ENCODE measurements at regions not wholly inside any gene's neighbourhood (a gene's known extent, or its start where the extent isn't known, plus 50 kb on each side); places are given as distances from the start of the nearest gene placed in this dataset.

GRCh38 chr9:11025775-11026174 is 413.0 kb upstream of the PTPRD start:
- no peak overlapping the region for H3K4me3 Mint-ChIP-seq
- DNase-seq, result no peak
- no peaks in the 10 kb centered on the region for H3K4me1 Mint-ChIP-seq (ENCODE audit: low read depth)
- peaks cover 13% of the 10 kb centered on the region for H3K9me3 Mint-ChIP-seq
- H3K27me3 Mint-ChIP-seq (ENCODE audit: low read depth), result no peaks in the 10 kb centered on the region
- CTCF ChIA-PET, result interaction anchor here (0.6 to 0.7 kb wide), 2 partner anchors 481 to 494 kb away, joined by 3 to 4 read pairs; no protein-coding TSS in a partner anchor
- intact Hi-C loops (cut with micrococcal nuclease), result no loop called here
- H3K36me3 Mint-ChIP-seq (ENCODE audit: low read depth), result no peaks in the 10 kb centered on the region
- H3K27ac Mint-ChIP-seq, result no peak overlapping the region

- Mint-ChIP-seq H3K36me3 (ENCODE audit: low read depth) (no peaks in the 10 kb centered on the region), H3K27me3 (ENCODE audit: low read depth) (no peaks in the 10 kb centered on the region), H3K27ac (no peak overlapping the region), H3K4me1 (ENCODE audit: low read depth) (no peaks in the 10 kb centered on the region), H3K9me3 (peaks cover 13% of the 10 kb centered on the region), H3K4me3 (no peak overlapping the region)
- CTCF ChIA-PET, result no interaction called here
- no peak for DNase-seq
- intact Hi-C loops (cut with micrococcal nuclease), result no loop called here
Measured at GRCh38 chr9:11038366-11038765, 425.6 kb upstream of the PTPRD start.

- Mint-ChIP-seq H3K9me3 (peaks cover 13% of the 10 kb centered on the region), H3K4me3 (no peak overlapping the region), H3K27ac (no peak overlapping the region), H3K4me1 (ENCODE audit: low read depth) (no peaks in the 10 kb centered on the region), H3K27me3 (ENCODE audit: low read depth) (no peaks in the 10 kb centered on the region), H3K36me3 (ENCODE audit: low read depth) (no peaks in the 10 kb centered on the region)
- intact Hi-C loops (cut with micrococcal nuclease), result no loop called here
- no peak for DNase-seq
- CTCF ChIA-PET, result no interaction called here
Measured at GRCh38 chr9:11039006-11039405, 426.2 kb upstream of the PTPRD start.

- CTCF ChIA-PET, result no interaction called here
- no peak for DNase-seq
- intact Hi-C loops (cut with micrococcal nuclease), result no loop called here
- Mint-ChIP-seq H3K4me3 (no peak overlapping the region), H3K36me3 (ENCODE audit: low read depth) (no peaks in the 10 kb centered on the region), H3K27me3 (ENCODE audit: low read depth) (no peaks in the 10 kb centered on the region), H3K4me1 (ENCODE audit: low read depth) (no peaks in the 10 kb centered on the region), H3K27ac (no peak overlapping the region), H3K9me3 (peaks cover 8% of the 10 kb centered on the region)
Measured at GRCh38 chr9:11045589-11045988, 432.8 kb upstream of the PTPRD start.

- Mint-ChIP-seq H3K4me3 (no peak overlapping the region), H3K9me3 (peaks cover 14% of the 10 kb centered on the region), H3K36me3 (ENCODE audit: low read depth) (no peaks in the 10 kb centered on the region), H3K27ac (no peak overlapping the region), H3K4me1 (ENCODE audit: low read depth) (no peaks in the 10 kb centered on the region), H3K27me3 (ENCODE audit: low read depth) (no peaks in the 10 kb centered on the region)
- CTCF ChIA-PET, result interaction anchor here (0.6 kb wide), 1 partner anchor 1030 kb away, joined by 3 read pairs; no protein-coding TSS in a partner anchor
- no peak for DNase-seq
- intact Hi-C loops (cut with micrococcal nuclease), result no loop called here
Measured at GRCh38 chr9:11063263-11063662, 450.5 kb upstream of the PTPRD start.

GRCh38 chr9:11064909-11065308 is 452.1 kb upstream of the PTPRD start:
- Mint-ChIP-seq H3K4me1 (ENCODE audit: low read depth) (no peaks in the 10 kb centered on the region), H3K27ac (peak overlapping the region; percentile 59), H3K27me3 (ENCODE audit: low read depth) (no peaks in the 10 kb centered on the region), H3K4me3 (no peak overlapping the region), H3K36me3 (ENCODE audit: low read depth) (no peaks in the 10 kb centered on the region), H3K9me3 (peaks cover 11% of the 10 kb centered on the region)
- no peak for DNase-seq
- intact Hi-C loops (cut with micrococcal nuclease), result no loop called here
- CTCF ChIA-PET, result no interaction called here

- intact Hi-C loops (cut with micrococcal nuclease), result no loop called here
- Mint-ChIP-seq H3K4me3 (no peak overlapping the region), H3K9me3 (peaks cover 13% of the 10 kb centered on the region), H3K27me3 (ENCODE audit: low read depth) (no peaks in the 10 kb centered on the region), H3K36me3 (ENCODE audit: low read depth) (no peaks in the 10 kb centered on the region), H3K27ac (no peak overlapping the region), H3K4me1 (ENCODE audit: low read depth) (no peaks in the 10 kb centered on the region)
- CTCF ChIA-PET, result no interaction called here
- no peak for DNase-seq
Measured at GRCh38 chr9:11072176-11072575, 459.4 kb upstream of the PTPRD start.

GRCh38 chr9:11086561-11086960 is 473.8 kb upstream of the PTPRD start:
- peaks cover 7% of the 10 kb centered on the region for H3K9me3 Mint-ChIP-seq
- no peaks in the 10 kb centered on the region for H3K4me1 Mint-ChIP-seq (ENCODE audit: low read depth)
- H3K4me3 Mint-ChIP-seq, result no peak overlapping the region

GRCh38 chr9:11088821-11089374 is 476.1 kb upstream of the PTPRD start:
- intact Hi-C loops (cut with micrococcal nuclease), result no loop called here
- no peaks in the 10 kb centered on the region for H3K27me3 Mint-ChIP-seq (ENCODE audit: low read depth)
- no peaks in the 10 kb centered on the region for H3K36me3 Mint-ChIP-seq (ENCODE audit: low read depth)
- no peak overlapping the region for H3K27ac Mint-ChIP-seq
- peaks cover 5% of the 10 kb centered on the region for H3K9me3 Mint-ChIP-seq
- no peaks in the 10 kb centered on the region for H3K4me1 Mint-ChIP-seq (ENCODE audit: low read depth)
- CTCF ChIA-PET, result no interaction called here
- no peak overlapping the region for H3K4me3 Mint-ChIP-seq
- no peak for DNase-seq

More at GRCh38 chr9:11086561-11086960, 473.8 kb upstream of the PTPRD start:
- intact Hi-C loops (cut with micrococcal nuclease), result no loop called here
- no peak overlapping the region for H3K27ac Mint-ChIP-seq
- no peak for DNase-seq
- no peaks in the 10 kb centered on the region for H3K27me3 Mint-ChIP-seq (ENCODE audit: low read depth)
- CTCF ChIA-PET, result no interaction called here
- no peaks in the 10 kb centered on the region for H3K36me3 Mint-ChIP-seq (ENCODE audit: low read depth)

- Mint-ChIP-seq H3K27me3 (ENCODE audit: low read depth) (no peaks in the 10 kb centered on the region), H3K9me3 (peaks cover 5% of the 10 kb centered on the region), H3K27ac (no peak overlapping the region), H3K4me1 (ENCODE audit: low read depth) (no peaks in the 10 kb centered on the region), H3K36me3 (ENCODE audit: low read depth) (no peaks in the 10 kb centered on the region), H3K4me3 (no peak overlapping the region)
- no peak for DNase-seq
- intact Hi-C loops (cut with micrococcal nuclease), result no loop called here
- CTCF ChIA-PET, result no interaction called here
Measured at GRCh38 chr9:11092974-11093373, 480.2 kb upstream of the PTPRD start.

- Mint-ChIP-seq H3K27me3 (ENCODE audit: low read depth) (no peaks in the 10 kb centered on the region), H3K27ac (no peak overlapping the region), H3K4me3 (no peak overlapping the region), H3K9me3 (peaks cover under 1% of the 10 kb centered on the region), H3K4me1 (ENCODE audit: low read depth) (no peaks in the 10 kb centered on the region), H3K36me3 (ENCODE audit: low read depth) (no peaks in the 10 kb centered on the region)
- intact Hi-C loops (cut with micrococcal nuclease), result no loop called here
- CTCF ChIA-PET, result no interaction called here
- DNase-seq, result no peak
Measured at GRCh38 chr9:11097020-11097419, 484.2 kb upstream of the PTPRD start.

GRCh38 chr9:11103525-11103924 is 490.7 kb upstream of the PTPRD start:
- no peak for DNase-seq
- Mint-ChIP-seq H3K4me3 (no peak overlapping the region), H3K9me3 (peaks cover 13% of the 10 kb centered on the region), H3K36me3 (ENCODE audit: low read depth) (no peaks in the 10 kb centered on the region), H3K4me1 (ENCODE audit: low read depth) (no peaks in the 10 kb centered on the region), H3K27me3 (ENCODE audit: low read depth) (no peaks in the 10 kb centered on the region), H3K27ac (no peak overlapping the region)
- CTCF ChIA-PET, result no interaction called here
- intact Hi-C loops (cut with micrococcal nuclease), result no loop called here

GRCh38 chr9:11107196-11107595 is 494.4 kb upstream of the PTPRD start:
- intact Hi-C loops (cut with micrococcal nuclease), result no loop called here
- H3K27ac Mint-ChIP-seq, result no peak overlapping the region
- H3K4me1 Mint-ChIP-seq (ENCODE audit: low read depth), result no peaks in the 10 kb centered on the region
- no peaks in the 10 kb centered on the region for H3K36me3 Mint-ChIP-seq (ENCODE audit: low read depth)
- no peaks in the 10 kb centered on the region for H3K27me3 Mint-ChIP-seq (ENCODE audit: low read depth)
- H3K4me3 Mint-ChIP-seq, result no peak overlapping the region
- peaks cover 15% of the 10 kb centered on the region for H3K9me3 Mint-ChIP-seq
- CTCF ChIA-PET, result no interaction called here
- no peak for DNase-seq

GRCh38 chr9:11128156-11128555 is 515.4 kb upstream of the PTPRD start:
- Mint-ChIP-seq H3K27me3 (ENCODE audit: low read depth) (no peaks in the 10 kb centered on the region), H3K9me3 (peaks cover 15% of the 10 kb centered on the region), H3K4me1 (ENCODE audit: low read depth) (no peaks in the 10 kb centered on the region), H3K36me3 (ENCODE audit: low read depth) (no peaks in the 10 kb centered on the region), H3K27ac (no peak overlapping the region), H3K4me3 (no peak overlapping the region)
- no peak for DNase-seq
- CTCF ChIA-PET, result no interaction called here
- intact Hi-C loops (cut with micrococcal nuclease), result no loop called here
